A549 (cell line): ENCODE measurements at regions not wholly inside any gene's neighbourhood (a gene's known extent, or its start where the extent isn't known, plus 50 kb on each side); places are given as distances from the start of the nearest gene placed in this dataset.

Experiments used
- ATAC-seq, 2 experiments: fragments of 200-7000 bp in 1 of 2; fragments of >200 bp in 1 of 2; cut with Nextera tagmentation in 1 of 2; cut with Tn5 transposase in 1 of 2; 3 replicates each; pipeline versions ENCODE4 v1.8.0 to v1.9.1; 2018 to 2020; ENCODE audit warnings: mild to moderate bottlenecking in 1 of 2, moderate library complexity in 1 of 2
- CTCF ChIA-PET: fragments of 300-600 bp; sonication (Branson Sonifier 250); formaldehyde crosslinking; extraction: SDS; loops from one replicate; lab custom pipeline; 2021; ENCODE audit warnings: antibody characterized with exemption, inconsistent platforms; lab: Yijun Ruan, JAX
- POLR2A ChIA-PET: fragments of 350-600 bp; formaldehyde crosslinking; extraction: SDS; loops from one replicate; lab custom pipeline; 2021; ENCODE audit warnings: antibody characterized with exemption, inconsistent platforms; lab: Yijun Ruan, JAX
- DNase-seq, 2 experiments: peaks; one replicate each; pipeline versions ENCODE4 v3.0.0 to v3.0.0-alpha.2; 2011 to 2016; ENCODE audit warnings: low read depth in 1 of 2, low spot score in 1 of 2
- FAIRE-seq: peaks from 2 replicates; lab custom pipeline; 2011; peaks lifted over from hg19 to GRCh38; lab: Jason Lieb, UNC
- H3K27ac ChIP-seq, 2 experiments: fragments of >200 bp; sonication (Bioruptor Twin); formaldehyde crosslinking; 3 replicates each; pipeline ENCODE4 v1.5.1; 2016 to 2017
- H3K4me1 ChIP-seq: fragments of >200 bp; sonication (Bioruptor Twin); formaldehyde crosslinking; 3 replicates; pipeline ENCODE4 v1.6.1; 2016
- H3K4me2 ChIP-seq: fragments of >200 bp; sonication (Bioruptor Twin); formaldehyde crosslinking; 3 replicates; pipeline ENCODE4 v1.6.1; 2016
- H3K4me3 ChIP-seq: fragments of >200 bp; sonication (Bioruptor Twin); formaldehyde crosslinking; 3 replicates; pipeline ENCODE4 v1.5.1; 2016
- H3K9me3 ChIP-seq: fragments of >200 bp; sonication (Bioruptor Twin); formaldehyde crosslinking; 3 replicates; pipeline ENCODE4 v1.6.1; 2016
- ATOH8 ChIP-seq: fragments of 250-450 bp; sonication (Bioruptor Pico); IDR thresholded peaks from 2 replicates; pipeline ENCODE4 v1.5.0; 2020; ENCODE audit warnings: low read depth, mild to moderate bottlenecking, moderate library complexity
- BHLHE40 ChIP-seq: IDR thresholded peaks from 2 replicates; pipeline ENCODE4 v1.6.1; 2012; ENCODE audit warnings: low read depth, low read length, inconsistent platforms
- CBX8 ChIP-seq: fragments of 200-600 bp; sonication (generic); IDR thresholded peaks from 2 replicates; pipeline ENCODE4 v1.6.1; 2016
- CHD2 ChIP-seq: fragments of 150-350 bp; IDR thresholded peaks from 2 replicates; pipeline ENCODE4 v1.6.1; 2014; ENCODE audit warnings: low read length; ENCODE audit not compliant: partially characterized antibody
- CHD4 ChIP-seq: fragments of 200-600 bp; sonication (generic); IDR thresholded peaks from 2 replicates; pipeline ENCODE4 v1.6.1; 2016; ENCODE audit warnings: antibody characterized with exemption, mild to moderate bottlenecking, borderline replicate concordance
- CTCF ChIP-seq: fragments of >200 bp; sonication (Bioruptor Twin); formaldehyde crosslinking; IDR thresholded peaks from 3 replicates; pipeline ENCODE4 v1.5.1; 2016
- E2F6 ChIP-seq: IDR thresholded peaks from 2 replicates; pipeline ENCODE4 v1.6.1; 2012; ENCODE audit warnings: low read depth, borderline replicate concordance
- EP300 ChIP-seq, 2 experiments: fragments of >200 bp; sonication (Bioruptor Twin); formaldehyde crosslinking; IDR thresholded peaks; 2 replicates in 1 of 2; 3 replicates in 1 of 2; pipeline ENCODE4 v1.6.1; 2016 to 2017
- FOSL2 ChIP-seq, 2 experiments: fragments of 450-650 bp in 1 of 2; fragments of >200 bp in 1 of 2; sonication (Bioruptor Twin) in 1 of 2; formaldehyde crosslinking; IDR thresholded peaks; 2 replicates each; pipeline versions ENCODE4 v1.5.0 to v1.6.1; 2016 to 2020; ENCODE audit warnings: mild to moderate bottlenecking in 1 of 2, moderate library complexity in 1 of 2
- FOXS1 ChIP-seq: fragments of 250-450 bp; sonication (Bioruptor Pico); IDR thresholded peaks from 2 replicates; pipeline ENCODE4 v1.5.0; 2020; ENCODE audit warnings: mild to moderate bottlenecking, moderate library complexity
- GATA3 ChIP-seq: IDR thresholded peaks from 2 replicates; pipeline ENCODE4 v1.6.1; 2012; ENCODE audit warnings: borderline replicate concordance
- HES2 ChIP-seq: fragments of >200 bp; sonication (Bioruptor Twin); formaldehyde crosslinking; IDR thresholded peaks from 2 replicates; pipeline ENCODE4 v1.6.1; 2016
- HOXA7 ChIP-seq: fragments of 250-450 bp; sonication (Bioruptor Pico); IDR thresholded peaks from 2 replicates; pipeline ENCODE4 v1.5.0; 2020; ENCODE audit warnings: mild to moderate bottlenecking, moderate library complexity
- JUNB ChIP-seq: fragments of >200 bp; sonication (Bioruptor Twin); formaldehyde crosslinking; IDR thresholded peaks from 2 replicates; pipeline ENCODE4 v1.6.1; 2016
- KDM5A ChIP-seq: fragments of 200-600 bp; sonication (generic); IDR thresholded peaks from 2 replicates; pipeline ENCODE4 v1.6.1; 2016; ENCODE audit warnings: antibody characterized with exemption, mild to moderate bottlenecking
- MAZ ChIP-seq: fragments of 150-350 bp; IDR thresholded peaks from 2 replicates; pipeline ENCODE4 v1.6.1; 2014; ENCODE audit warnings: antibody characterized with exemption, low read depth, low read length, borderline replicate concordance
- MYC ChIP-seq: IDR thresholded peaks from 2 replicates; pipeline ENCODE4 v1.6.1; 2012; ENCODE audit warnings: mild to moderate bottlenecking, inconsistent platforms, low read length, improper control_type of control experiment, borderline replicate concordance
- NR3C1 ChIP-seq: fragments of >200 bp; sonication (Bioruptor Twin); formaldehyde crosslinking; IDR thresholded peaks from 3 replicates; pipeline ENCODE4 v1.6.1; 2017
- PBX3 ChIP-seq: IDR thresholded peaks from 2 replicates; pipeline ENCODE4 v1.6.1; 2012
- PHF8 ChIP-seq: fragments of 200-600 bp; sonication (generic); IDR thresholded peaks from 2 replicates; pipeline ENCODE4 v1.6.1; 2016; ENCODE audit warnings: low read depth, mild to moderate bottlenecking, antibody characterized with exemption, moderate library complexity, borderline replicate concordance
- POLR2AphosphoS2 ChIP-seq: conservative IDR thresholded peaks from 2 replicates; pipeline ENCODE4 v1.6.1; 2012; ENCODE audit warnings: low read length, improper control_type of control experiment, inconsistent platforms
- RAD21 ChIP-seq, 2 experiments: fragments of >200 bp in 1 of 2; sonication (Bioruptor Twin) in 1 of 2; formaldehyde crosslinking in 1 of 2; IDR thresholded peaks in 1 of 2; conservative IDR thresholded peaks in 1 of 2; 2 replicates in 1 of 2; 3 replicates in 1 of 2; pipeline ENCODE4 v1.6.1; 2012 to 2018; ENCODE audit warnings: inconsistent platforms in 1 of 2
- REST ChIP-seq: fragments of 200-600 bp; sonication (generic); IDR thresholded peaks from 2 replicates; pipeline ENCODE4 v1.6.1; 2016; ENCODE audit warnings: antibody characterized with exemption, mild to moderate bottlenecking, moderate library complexity
- RFX5 ChIP-seq: fragments of 450-650 bp; IDR thresholded peaks from 2 replicates; pipeline ENCODE4 v1.7.1; 2014; ENCODE audit warnings: antibody characterized with exemption, mild to moderate bottlenecking, moderate library complexity
- RNF2 ChIP-seq: fragments of 200-600 bp; sonication (generic); IDR thresholded peaks from 2 replicates; pipeline ENCODE4 v1.6.1; 2016; ENCODE audit warnings: low read depth, mild to moderate bottlenecking, antibody characterized with exemption, moderate library complexity, borderline replicate concordance
- SMC3 ChIP-seq: fragments of >200 bp; sonication (Bioruptor Twin); formaldehyde crosslinking; IDR thresholded peaks from 3 replicates; pipeline ENCODE4 v1.6.1; 2018; ENCODE audit warnings: inconsistent platforms
- SREBF2 ChIP-seq: fragments of 450-650 bp; IDR thresholded peaks from 2 replicates; pipeline ENCODE4 v1.6.1; 2014; ENCODE audit warnings: mild to moderate bottlenecking, moderate library complexity
- ZC3H11A ChIP-seq: fragments of 450-650 bp; IDR thresholded peaks from 2 replicates; pipeline ENCODE4 v1.6.1; 2014; ENCODE audit warnings: antibody characterized with exemption, mild to moderate bottlenecking
- ZFP36 ChIP-seq: fragments of 450-650 bp; IDR thresholded peaks from 2 replicates; pipeline ENCODE4 v1.6.1; 2014; ENCODE audit warnings: borderline replicate concordance; ENCODE audit not compliant: partially characterized antibody
- WGBS: methylation state at CpG from one replicate; pipeline ENCODE4 v1.1.6; 2017; ENCODE audit errors: missing lambda C conversion rate; 5-methylcytosine and 5-hydroxymethylcytosine counted together

- no peak overlapping the region for H3K4me3 ChIP-seq
- no peak for FAIRE-seq
- no peak overlapping the region for H3K27ac ChIP-seq
- H3K9me3 ChIP-seq = no peaks in the 10 kb centered on the region
- TF ChIP-seq SMC3 = no peak
- TF ChIP-seq HES2 = no peak
- no peak for TF ChIP-seq BHLHE40
- TF ChIP-seq GATA3 = no peak
- no peak for TF ChIP-seq MAZ
- no peak for TF ChIP-seq SREBF2
- no peak for TF ChIP-seq MYC
- no peak for TF ChIP-seq RNF2
- TF ChIP-seq ZFP36 = no peak
- no peak for TF ChIP-seq CHD2
- no peak for TF ChIP-seq KDM5A
- TF ChIP-seq ATOH8 = no peak
- TF ChIP-seq CHD4 = no peak
- no peak for TF ChIP-seq HOXA7 (CRISPR knock-in tag)
- TF ChIP-seq FOXS1 = no peak
- TF ChIP-seq RFX5 = no peak
- no peak for TF ChIP-seq CTCF
- no peak for TF ChIP-seq JUNB
- TF ChIP-seq CBX8 = no peak
- DNase-seq = no peak
- no peak overlapping the region for H3K4me2 ChIP-seq
- ChIA-PET POLR2A (no interaction called here), CTCF (no interaction called here)
- ATAC-seq = no peak
- H3K4me1 ChIP-seq = no peaks in the 10 kb centered on the region
These were observed 96.6 kb upstream of the POU2AF2 start for GRCh38 chr11:111148953-111149352.

GRCh38 chr11:111148121-111148520 is 97.4 kb upstream of the POU2AF2 start:
- no peak overlapping the region for H3K4me3 ChIP-seq
- ATAC-seq (no peak), DNase-seq (no peak), FAIRE-seq (no peak)
- 7% methylated on average over 3 of the region's 3 CpGs for WGBS
- H3K27ac ChIP-seq = no peak overlapping the region
- ChIA-PET POLR2A (no interaction called here), CTCF (interaction anchor here (0.6 kb wide), 1 partner anchor 204 kb away, joined by 3 read pairs; no protein-coding TSS in a partner anchor)
- no peaks in the 10 kb centered on the region for H3K9me3 ChIP-seq
- TF ChIP-seq REST (no peak), HES2 (no peak), FOXS1 (no peak), PBX3 (no peak), EP300 (IDR thresholded peaks at IDR 0.05) (no peak), PHF8 (no peak), SREBF2 (no peak), RAD21 (conservative IDR thresholded peaks at IDR 0.05 in 1 of 2, IDR thresholded peaks at IDR 0.05 in 1 of 2) (no peak), NR3C1 (no peak), ZC3H11A (no peak), E2F6 (no peak), POLR2AphosphoS2 (no peak), MYC (no peak), JUNB (no peak), CBX8 (no peak), FOSL2 (IDR thresholded peaks at IDR 0.05) (no peak), FOSL2 (CRISPR knock-in tag; IDR thresholded peaks at IDR 0.05) (no peak)
- no peak overlapping the region for H3K4me2 ChIP-seq
- H3K4me1 ChIP-seq = no peaks in the 10 kb centered on the region
